ENCODE measurements at regions not wholly inside any gene's neighbourhood (a gene's known extent, or its start where the extent isn't known, plus 50 kb on each side); places are given as distances from the start of the nearest gene placed in this dataset.

GRCh38 chr7:28346256-28346655 lies 66.1 kb upstream of the CREB5 start:
- in situ Hi-C loops (cut with MboI; ENCODE audit: low pct_unique_long_range_greater_than_20kb in 2 of 9, low sequenced_read_pairs in 9 of 9, unreplicated experiment in 9 of 9), result no loop called here
- Histone ChIP-seq H3K27ac (no peak overlapping the region), H3K4me3 (no peak overlapping the region), H3K4me1 (replicated peaks in 1 of 2) (peaks cover 3 to 4% of the 10 kb centered on the region in 2 donors)
- WGBS, 10 experiments, result 33 to 67% (median 60%) methylated on average over 1 of the region's 1 CpG; no CpG with 5 or more reads in 6 of the 10 experiments
- ATAC-seq (replicated peaks in 6 of 8), result no peak

- in situ Hi-C loops (cut with MboI; ENCODE audit: low pct_unique_long_range_greater_than_20kb in 2 of 9, low sequenced_read_pairs in 9 of 9, unreplicated experiment in 9 of 9), result no loop called here
- Histone ChIP-seq H3K4me3 (no peak overlapping the region), H3K4me1 (replicated peaks in 1 of 2) (peaks cover 3 to 4% of the 10 kb centered on the region in 2 donors), H3K27ac (no peak overlapping the region)
- 53 to 94% (median 80%) methylated on average over 1 to 3 of the region's 3 CpGs; no CpG with 5 or more reads in 3 of the 10 experiments for WGBS, 10 experiments
- ATAC-seq (replicated peaks in 6 of 8), result peak in 3 of 8 experiments; percentile 44 to 71 (median 55)
These were observed 65.5 kb upstream of the CREB5 start for GRCh38 chr7:28346676-28347363.

- peak in 3 of 8 experiments; percentile 69 to 79 (median 71) for ATAC-seq (replicated peaks in 6 of 8)
- Histone ChIP-seq H3K4me1 (replicated peaks in 1 of 2) (peaks cover 3 to 4% of the 10 kb centered on the region in 2 donors), H3K27ac (no peak overlapping the region), H3K4me3 (no peak overlapping the region)
- 0 to 88% (median 76%) methylated on average over 2 to 12 of the region's 12 CpGs for WGBS, 10 experiments
- in situ Hi-C loops (cut with MboI; ENCODE audit: low pct_unique_long_range_greater_than_20kb in 2 of 9, low sequenced_read_pairs in 9 of 9, unreplicated experiment in 9 of 9), result no loop called here
These were observed 64.6 kb upstream of the CREB5 start for GRCh38 chr7:28347475-28348318.

GRCh38 chr7:28348636-28349035 lies 63.7 kb upstream of the CREB5 start:
- in situ Hi-C loops (cut with MboI; ENCODE audit: low pct_unique_long_range_greater_than_20kb in 2 of 9, low sequenced_read_pairs in 9 of 9, unreplicated experiment in 9 of 9), result no loop called here
- Histone ChIP-seq H3K4me3 (no peak overlapping the region), H3K4me1 (replicated peaks in 1 of 2) (peaks cover 3 to 4% of the 10 kb centered on the region in 2 donors), H3K27ac (no peak overlapping the region)
- ATAC-seq (replicated peaks in 6 of 8), result peak in 1 of 8 experiments; percentile 19
- WGBS, 10 experiments, result 33 to 100% (median 94%) methylated on average over 1 to 5 of the region's 5 CpGs; no CpG with 5 or more reads in 1 of the 10 experiments

GRCh38 chr7:28349637-28350036 lies 62.7 kb upstream of the CREB5 start:
- in situ Hi-C loops (cut with MboI; ENCODE audit: low pct_unique_long_range_greater_than_20kb in 2 of 9, low sequenced_read_pairs in 9 of 9, unreplicated experiment in 9 of 9), result no loop called here
- ATAC-seq (replicated peaks in 6 of 8), result peak in 1 of 8 experiments; percentile 14
- H3K27ac ChIP-seq, result no peak overlapping the region
- H3K4me3 ChIP-seq, result no peak overlapping the region
- WGBS, 10 experiments, result 88 to 100% (median 100%) methylated on average over 1 of the region's 1 CpG; no CpG with 5 or more reads in 5 of the 10 experiments
- H3K4me1 ChIP-seq (replicated peaks in 1 of 2), result peaks cover 3 to 6% of the 10 kb centered on the region in 2 donors

GRCh38 chr7:28350662-28351061 lies 61.7 kb upstream of the CREB5 start:
- 69 to 96% (median 92%) methylated on average over 1 to 4 of the region's 4 CpGs; no CpG with 5 or more reads in 2 of the 10 experiments for WGBS, 10 experiments
- ATAC-seq (replicated peaks in 6 of 8), result no peak
- peaks cover 5 to 16% of the 10 kb centered on the region in 2 donors for H3K4me1 ChIP-seq (replicated peaks in 1 of 2)
- no peak overlapping the region for H3K4me3 ChIP-seq
- in situ Hi-C loops (cut with MboI; ENCODE audit: low pct_unique_long_range_greater_than_20kb in 2 of 9, low sequenced_read_pairs in 9 of 9, unreplicated experiment in 9 of 9), result no loop called here
- no peak overlapping the region for H3K27ac ChIP-seq

GRCh38 chr7:28351450-28351849 lies 60.9 kb upstream of the CREB5 start:
- in situ Hi-C loops (cut with MboI; ENCODE audit: low pct_unique_long_range_greater_than_20kb in 2 of 9, low sequenced_read_pairs in 9 of 9, unreplicated experiment in 9 of 9), result no loop called here
- WGBS, 10 experiments, result 0 to 100% (median 22%) methylated on average over 1 of the region's 1 CpG; no CpG with 5 or more reads in 3 of the 10 experiments

GRCh38 chr7:28354601-28355402 lies 57.5 kb upstream of the CREB5 start:
- Histone ChIP-seq H3K27ac (no peak overlapping the region), H3K4me3 (no peak overlapping the region), H3K4me1 (replicated peaks in 1 of 2) (peaks cover 3 to 25% of the 10 kb centered on the region in 2 donors)
- in situ Hi-C loops (cut with MboI; ENCODE audit: low pct_unique_long_range_greater_than_20kb in 2 of 9, low sequenced_read_pairs in 9 of 9, unreplicated experiment in 9 of 9), result no loop called here
- 64 to 100% (median 86%) methylated on average over 1 to 7 of the region's 8 CpGs; no CpG with 5 or more reads in 1 of the 10 experiments for WGBS, 10 experiments
- peak in 4 of 8 experiments; percentile 34 to 63 (median 50) for ATAC-seq (replicated peaks in 6 of 8)

More at GRCh38 chr7:28351450-28351849, 60.9 kb upstream of the CREB5 start:
- no peak for ATAC-seq (replicated peaks in 6 of 8)
- Histone ChIP-seq H3K4me1 (replicated peaks in 1 of 2) (peaks cover 6 to 24% of the 10 kb centered on the region in 2 donors), H3K4me3 (no peak overlapping the region), H3K27ac (no peak overlapping the region)

GRCh38 chr7:28355635-28356319 lies 56.5 kb upstream of the CREB5 start:
- in situ Hi-C loops (cut with MboI; ENCODE audit: low pct_unique_long_range_greater_than_20kb in 2 of 9, low sequenced_read_pairs in 9 of 9, unreplicated experiment in 9 of 9), result no loop called here
- Histone ChIP-seq H3K27ac (no peak overlapping the region), H3K4me3 (no peak overlapping the region), H3K4me1 (replicated peaks in 1 of 2) (peaks cover 3 to 25% of the 10 kb centered on the region in 2 donors)
- WGBS, 10 experiments, result 43 to 100% (median 76%) methylated on average over 1 to 14 of the region's 16 CpGs; no CpG with 5 or more reads in 1 of the 10 experiments
- peak in 5 of 8 experiments; percentile 58 to 87 (median 67) for ATAC-seq (replicated peaks in 6 of 8)

- no peak overlapping the region for H3K4me3 ChIP-seq
- in situ Hi-C loops (cut with MboI; ENCODE audit: low pct_unique_long_range_greater_than_20kb in 2 of 9, low sequenced_read_pairs in 9 of 9, unreplicated experiment in 9 of 9), result no loop called here
- 40 to 100% (median 75%) methylated on average over 2 to 7 of the region's 8 CpGs; no CpG with 5 or more reads in 4 of the 10 experiments for WGBS, 10 experiments
- peak in 3 of 8 experiments; percentile 12 to 40 (median 18) for ATAC-seq (replicated peaks in 6 of 8)
- peaks cover 3 to 25% of the 10 kb centered on the region in 2 donors for H3K4me1 ChIP-seq (replicated peaks in 1 of 2)
- H3K27ac ChIP-seq, result no peak overlapping the region
These were observed 55.7 kb upstream of the CREB5 start for GRCh38 chr7:28356619-28357018.

GRCh38 chr7:28358423-28358868 lies 53.9 kb upstream of the CREB5 start:
- WGBS, 10 experiments, result 8 to 100% (median 66%) methylated on average over 1 to 5 of the region's 5 CpGs; no CpG with 5 or more reads in 3 of the 10 experiments
- peaks cover 3 to 25% of the 10 kb centered on the region in 2 donors for H3K4me1 ChIP-seq (replicated peaks in 1 of 2)
- H3K27ac ChIP-seq, result no peak overlapping the region
- no peak overlapping the region for H3K4me3 ChIP-seq
- in situ Hi-C loops (cut with MboI; ENCODE audit: low pct_unique_long_range_greater_than_20kb in 2 of 9, low sequenced_read_pairs in 9 of 9, unreplicated experiment in 9 of 9), result no loop called here
- peak in 7 of 8 experiments; percentile 28 to 98 (median 67) for ATAC-seq (replicated peaks in 6 of 8)

- peak in 1 of 8 experiments; percentile 54 for ATAC-seq (replicated peaks in 6 of 8)
- 13 to 67% (median 54%) methylated on average over 1 of the region's 1 CpG; no CpG with 5 or more reads in 4 of the 10 experiments for WGBS, 10 experiments
- Histone ChIP-seq H3K27ac (no peak overlapping the region), H3K4me1 (replicated peaks in 1 of 2) (peaks cover 0 to 13% of the 10 kb centered on the region in 2 donors), H3K4me3 (no peak overlapping the region)
- in situ Hi-C loops (cut with MboI; ENCODE audit: low pct_unique_long_range_greater_than_20kb in 2 of 9, low sequenced_read_pairs in 9 of 9, unreplicated experiment in 9 of 9), result no loop called here
These were observed 51.6 kb upstream of the CREB5 start for GRCh38 chr7:28360739-28361138.
